ENCODE measurements at regions not wholly inside any gene's neighbourhood (a gene's known extent, or its start where the extent isn't known, plus 50 kb on each side); places are given as distances from the start of the nearest gene placed in this dataset.

- TF ChIP-seq CTCF (IDR thresholded peaks at IDR 0.05) (no peak), POLR2A (IDR thresholded peaks at IDR 0.05) (no peak)
These were observed 494.1 kb upstream of the NRP1 start for GRCh38 chr10:33828592-33828991.
